SK-N-SH (cell line): ENCODE measurements at regions not wholly inside any gene's neighbourhood (a gene's known extent, or its start where the extent isn't known, plus 50 kb on each side); places are given as distances from the start of the nearest gene placed in this dataset.

Experiments used
- CTCF ChIA-PET: fragments of 300-600, 350-600 bp; formaldehyde crosslinking; extraction: SDS; loops from one replicate; lab custom pipeline; 2021; lab: Yijun Ruan, JAX
- POLR2A ChIA-PET: fragments of 350-600 bp; sonication (Branson Sonifier 250); formaldehyde crosslinking; extraction: SDS; loops from one replicate; lab custom pipeline; 2020; ENCODE audit warnings: antibody characterized with exemption, inconsistent platforms; lab: Yijun Ruan, JAX
- DNase-seq: peaks from one replicate; pipeline ENCODE4 v3.0.0; 2012
- H2AFZ ChIP-seq: fragments of 200-600 bp; sonication (generic); 2 replicates; pipeline ENCODE4 v1.8.1; 2016; ENCODE audit warnings: antibody characterized with exemption, mild to moderate bottlenecking, low read depth
- H3F3A ChIP-seq: fragments of 200-600 bp; sonication (generic); replicated peaks from 2 replicates; pipeline ENCODE3; 2016; ENCODE audit warnings: antibody characterized with exemption, mild to moderate bottlenecking; ENCODE audit not compliant: insufficient read depth
- H3K27ac ChIP-seq, 2 experiments: fragments of 200-500 bp in 1 of 2; fragments of 200-600 bp in 1 of 2; sonication (Bioruptor generic) in 1 of 2; sonication (generic), shearing (Covaris generic) in 1 of 2; 2 replicates each; pipeline versions ENCODE4 v1.5.1 to v1.6.1; 2014 to 2016; ENCODE audit warnings: low read depth in 2 of 2, inconsistent platforms in 1 of 2, low read length in 1 of 2, mild to moderate bottlenecking in 1 of 2, mixed read lengths in 1 of 2
- H3K27me3 ChIP-seq: fragments of 200-600 bp; sonication (generic), shearing (Covaris generic); 2 replicates; pipeline ENCODE4 v1.6.1; 2016; ENCODE audit warnings: mixed run types; ENCODE audit not compliant: insufficient read depth
- H3K36me3 ChIP-seq, 2 experiments: fragments of 200-500 bp in 1 of 2; fragments of 200-600 bp in 1 of 2; sonication (Bioruptor generic) in 1 of 2; sonication (generic) in 1 of 2; replicated peaks in 1 of 2; 2 replicates each; pipeline versions ENCODE3 to v1.5.1; 2014 to 2016; ENCODE audit warnings: low read length in 1 of 2, mild to moderate bottlenecking in 1 of 2; ENCODE audit not compliant: insufficient read depth in 2 of 2, control insufficient read depth in 1 of 2
- H3K4me1 ChIP-seq, 2 experiments: fragments of 200-500 bp in 1 of 2; fragments of 200-600 bp in 1 of 2; sonication (Bioruptor generic) in 1 of 2; sonication (generic), shearing (Covaris generic) in 1 of 2; 2 replicates each; pipeline versions ENCODE4 v1.5.1 to v1.6.1; 2014 to 2016; ENCODE audit warnings: low read depth in 1 of 2, low read length in 1 of 2, mixed run types in 1 of 2; ENCODE audit not compliant: insufficient read depth in 2 of 2, control insufficient read depth in 1 of 2
- H3K4me2 ChIP-seq: fragments of 200-600 bp; sonication (generic), shearing (Covaris generic); 2 replicates; pipeline ENCODE4 v1.6.1; 2017; ENCODE audit warnings: mixed run types
- H3K4me3 ChIP-seq, 2 experiments: fragments of 200-500 bp in 1 of 2; fragments of 200-600 bp in 1 of 2; sonication (Bioruptor generic) in 1 of 2; sonication (generic), shearing (Covaris generic) in 1 of 2; 2 replicates each; pipeline versions ENCODE4 v1.5.1 to v1.8.1; 2014 to 2016; ENCODE audit warnings: low read depth in 2 of 2, inconsistent platforms in 1 of 2, low read length in 1 of 2, mild to moderate bottlenecking in 1 of 2, mixed read lengths in 1 of 2, moderate library complexity in 1 of 2
- H3K79me2 ChIP-seq: fragments of 200-600 bp; sonication (generic); 2 replicates; pipeline ENCODE4 v1.8.1; 2017; ENCODE audit warnings: mild to moderate bottlenecking; ENCODE audit not compliant: insufficient read depth
- H3K9ac ChIP-seq: fragments of 200-600 bp; sonication (generic); 2 replicates; pipeline ENCODE4 v1.6.1; 2017; ENCODE audit warnings: mixed run types
- H3K9me2 ChIP-seq: fragments of 200-600 bp; sonication (generic); 2 replicates; pipeline ENCODE4 v1.6.1; 2017; ENCODE audit warnings: mixed run types
- H3K9me3 ChIP-seq: fragments of 200-600 bp; sonication (generic); 2 replicates; pipeline ENCODE4 v1.6.1; 2017; ENCODE audit warnings: mixed run types, mild to moderate bottlenecking, moderate library complexity
- H4K20me1 ChIP-seq: fragments of 200-600 bp; sonication (generic); 2 replicates; pipeline ENCODE4 v1.6.1; 2017; ENCODE audit warnings: mild to moderate bottlenecking, mixed run types; ENCODE audit not compliant: insufficient read depth
- CHD2 ChIP-seq: fragments of 150-350 bp; IDR thresholded peaks from 2 replicates; pipeline ENCODE4 v1.6.1; 2018; ENCODE audit warnings: low read length; ENCODE audit not compliant: partially characterized antibody
- CTCF ChIP-seq: fragments of 200-600 bp; sonication (generic); IDR thresholded peaks from 2 replicates; pipeline ENCODE4 v1.6.1; 2017; ENCODE audit warnings: antibody characterized with exemption, mild to moderate bottlenecking, moderate library complexity
- EP300 ChIP-seq, 2 experiments: IDR thresholded peaks; 2 replicates each; pipeline versions ENCODE4 v1.4.0 to v1.6.1; 2012; ENCODE audit warnings: borderline replicate concordance in 1 of 2, low read depth in 1 of 2, low read length in 1 of 2
- EZH2phosphoT487 ChIP-seq: fragments of 200-600 bp; sonication (generic); IDR thresholded peaks from 2 replicates; pipeline ENCODE4 v1.6.1; 2017; ENCODE audit warnings: low read depth, mixed run types, mild to moderate bottlenecking, antibody characterized with exemption, moderate library complexity, borderline replicate concordance
- FOXJ3 ChIP-seq: sonication (generic); formaldehyde crosslinking; IDR thresholded peaks from 2 replicates; pipeline ENCODE4 v1.5.1; 2020; ENCODE audit warnings: mild to moderate bottlenecking, missing genetic modification reagents
- FOXM1 ChIP-seq: IDR thresholded peaks from 2 replicates; pipeline ENCODE4 v1.4.0; 2012; ENCODE audit warnings: low read depth, mild to moderate bottlenecking
- GATA2 ChIP-seq: sonication (generic); formaldehyde crosslinking; IDR thresholded peaks from 2 replicates; pipeline ENCODE4 v1.5.0; 2020; ENCODE audit warnings: mild to moderate bottlenecking, missing genetic modification reagents
- JUND ChIP-seq: IDR thresholded peaks from 2 replicates; pipeline ENCODE4 v1.4.0; 2012
- MAX ChIP-seq: IDR thresholded peaks from 2 replicates; pipeline ENCODE4 v1.4.0; 2012; ENCODE audit warnings: low read depth
- MXI1 ChIP-seq: IDR thresholded peaks from 2 replicates; pipeline ENCODE4 v1.6.1; 2012; ENCODE audit warnings: mild to moderate bottlenecking, low read depth, low read length, improper control_type of control experiment
- NFIC ChIP-seq: IDR thresholded peaks from 2 replicates; pipeline ENCODE4 v1.4.0; 2012; ENCODE audit warnings: borderline replicate concordance
- NRF1 ChIP-seq: IDR thresholded peaks from 2 replicates; pipeline ENCODE4 v1.6.1; 2012; ENCODE audit warnings: low read depth, mild to moderate bottlenecking, low read length
- PBX3 ChIP-seq: IDR thresholded peaks from 2 replicates; pipeline ENCODE4; 2012
- POLR2AphosphoS5 ChIP-seq: IDR thresholded peaks from 2 replicates; pipeline ENCODE4 v1.6.1; 2012; ENCODE audit warnings: low read depth, low read length
- RAD21 ChIP-seq: IDR thresholded peaks from 2 replicates; pipeline ENCODE4 v1.6.1; 2012; ENCODE audit warnings: mild to moderate bottlenecking, low read length
- RCOR1 ChIP-seq: fragments of 150-350 bp; IDR thresholded peaks from 2 replicates; pipeline ENCODE4 v1.6.1; 2017; ENCODE audit warnings: antibody characterized with exemption, low read length
- REST ChIP-seq: IDR thresholded peaks from 2 replicates; pipeline ENCODE4 v1.6.1; 2012; ENCODE audit warnings: mild to moderate bottlenecking, low read depth, low read length, moderate library complexity
- RFX5 ChIP-seq: IDR thresholded peaks from 2 replicates; pipeline ENCODE4 v1.6.1; 2012; ENCODE audit warnings: mild to moderate bottlenecking, improper control_type of control experiment, low read length
- RXRA ChIP-seq: IDR thresholded peaks from 2 replicates; pipeline ENCODE4 v1.4.0; 2012; ENCODE audit warnings: low read depth, mild to moderate bottlenecking, borderline replicate concordance
- SMC3 ChIP-seq: IDR thresholded peaks from 2 replicates; pipeline ENCODE4 v1.6.1; 2012; ENCODE audit warnings: low read depth, low read length, improper control_type of control experiment
- TAF1 ChIP-seq: IDR thresholded peaks from 2 replicates; pipeline ENCODE4 v1.6.1; 2012; ENCODE audit warnings: low read depth, mild to moderate bottlenecking, low read length, moderate library complexity, borderline replicate concordance
- TCF12 ChIP-seq: IDR thresholded peaks from 2 replicates; pipeline ENCODE4 v1.4.0; 2012
- TEAD4 ChIP-seq: IDR thresholded peaks from 2 replicates; pipeline ENCODE4 v1.4.0; 2012; ENCODE audit warnings: mild to moderate bottlenecking, borderline replicate concordance; ENCODE audit not compliant: insufficient read depth
- USF1 ChIP-seq: IDR thresholded peaks from 2 replicates; pipeline ENCODE4 v1.4.0; 2012; ENCODE audit warnings: low read depth, borderline replicate concordance
- YY1 ChIP-seq: IDR thresholded peaks from 2 replicates; pipeline ENCODE4 v1.4.0; 2012; ENCODE audit warnings: low read depth, mild to moderate bottlenecking
- ZBTB33 ChIP-seq: IDR thresholded peaks from 2 replicates; pipeline ENCODE4 v1.4.0; 2012; ENCODE audit warnings: low read depth, borderline replicate concordance
- whole genome bisulfite sequencing: methylation state at CpG from one replicate; pipeline ENCODE4 v1.1.6; 2017; ENCODE audit warnings: low lambda C conversion rate; 5-methylcytosine and 5-hydroxymethylcytosine counted together

- Histone ChIP-seq H3K79me2 (no peaks in the 10 kb centered on the region), H3K36me3 (no peaks in the 10 kb centered on the region), H3K4me3 (no peak overlapping the region), H3K4me1 (peaks cover 0 to 22% of the 10 kb centered on the region in 2 experiments; a peak in 1 of 4 replicates), H3K4me2 (peak overlapping the region; percentile 14; the same call in 1 of the 2 replicates), H3K9ac (no peak overlapping the region), H2AFZ (peak overlapping the region; percentile 15; the same call in 1 of the 2 replicates), H3K27ac (peak overlapping the region in 1 of 2 experiments; percentile 45; a peak in 2 of 4 replicates), H4K20me1 (no peaks in the 10 kb centered on the region), H3F3A (peaks cover 13% of the 10 kb centered on the region), H3K9me3 (no peaks in the 10 kb centered on the region), H3K9me2 (no peaks in the 10 kb centered on the region), H3K27me3 (no peaks in the 10 kb centered on the region)
- DNase-seq: no peak
- CTCF ChIA-PET: interaction anchor here (0.5 kb wide), 1 partner anchor 269 kb away, joined by 3 read pairs; no protein-coding TSS in a partner anchor
- POLR2A ChIA-PET: no interaction called here
- whole genome bisulfite sequencing: 39% methylated on average over 5 of the region's 5 CpGs
- TF ChIP-seq YY1: no peak
- no peak for TF ChIP-seq POLR2AphosphoS5
- no peak for TF ChIP-seq ZBTB33
- TF ChIP-seq CTCF: no peak
- TF ChIP-seq REST: no peak
- no peak for TF ChIP-seq PBX3
- TF ChIP-seq GATA2 (CRISPR knock-in tag): no peak
- TF ChIP-seq USF1: no peak
- no peak for TF ChIP-seq EP300 (IDR thresholded peaks at IDR 0.05; ENCODE audit: borderline replicate concordance in 1 of 2, low read depth in 1 of 2, low read length in 1 of 2)
- TF ChIP-seq RAD21: no peak
- peak; percentile 27; the same call in 1 of the 2 replicates for TF ChIP-seq TCF12
- TF ChIP-seq NRF1: no peak
- TF ChIP-seq MAX: 0 out of 2 replicates have a peak, but pooled peaks have one; percentile 15
- TF ChIP-seq TEAD4: no peak
- no peak for TF ChIP-seq EZH2phosphoT487
- no peak for TF ChIP-seq RXRA
- no peak for TF ChIP-seq RFX5
- TF ChIP-seq SMC3: no peak
- no peak for TF ChIP-seq TAF1
- TF ChIP-seq RCOR1: no peak
- no peak for TF ChIP-seq CHD2
- TF ChIP-seq MXI1: no peak
- peak; percentile 42; the same call in 1 of the 2 replicates for TF ChIP-seq JUND
- TF ChIP-seq FOXJ3 (CRISPR knock-in tag): no peak
- TF ChIP-seq NFIC: no peak
- no peak for TF ChIP-seq FOXM1
Observed at GRCh38 chr5:53256746-53257145, 147.2 kb upstream of the MOCS2 start.
